ENCODE measurements at regions not wholly inside any gene's neighbourhood (a gene's known extent, or its start where the extent isn't known, plus 50 kb on each side); places are given as distances from the start of the nearest gene placed in this dataset.

GRCh38 chr11:42172441-42172840, 713.0 kb upstream of the LRRC4C start:
- no peaks in the 10 kb centered on the region for H4K20me1 ChIP-seq (ENCODE audit: insufficient read depth)
- no peaks in the 10 kb centered on the region for H3K9me3 ChIP-seq (ENCODE audit: low read length)
- H3K79me2 ChIP-seq (replicated peaks; ENCODE audit: insufficient read depth, low read length): no peaks in the 10 kb centered on the region
- H3K27ac ChIP-seq (ENCODE audit: low read length): no peak overlapping the region
- no peak for TF ChIP-seq EP300 (conservative IDR thresholded peaks at IDR 0.05; ENCODE audit: poor library complexity, severe bottlenecking)
- H3K36me3 ChIP-seq (ENCODE audit: insufficient read depth, low read length): no peaks in the 10 kb centered on the region
- H2AFZ ChIP-seq (ENCODE audit: low read depth, low read length): no peak overlapping the region
- H3K4me2 ChIP-seq (ENCODE audit: low read length): no peak overlapping the region
- no peaks in the 10 kb centered on the region for H3F3A ChIP-seq (ENCODE audit: insufficient read depth, low read length, poor library complexity, severe bottlenecking)
- no peaks in the 10 kb centered on the region for H3K27me3 ChIP-seq (ENCODE audit: insufficient read depth, low read depth, low read length)
- H3K4me3 ChIP-seq (ENCODE audit: low read length): no peak overlapping the region
- H3K9me2 ChIP-seq (ENCODE audit: insufficient read depth, low read length): no peaks in the 10 kb centered on the region
- H3K9ac ChIP-seq (ENCODE audit: low read length): no peak overlapping the region

DNA sequence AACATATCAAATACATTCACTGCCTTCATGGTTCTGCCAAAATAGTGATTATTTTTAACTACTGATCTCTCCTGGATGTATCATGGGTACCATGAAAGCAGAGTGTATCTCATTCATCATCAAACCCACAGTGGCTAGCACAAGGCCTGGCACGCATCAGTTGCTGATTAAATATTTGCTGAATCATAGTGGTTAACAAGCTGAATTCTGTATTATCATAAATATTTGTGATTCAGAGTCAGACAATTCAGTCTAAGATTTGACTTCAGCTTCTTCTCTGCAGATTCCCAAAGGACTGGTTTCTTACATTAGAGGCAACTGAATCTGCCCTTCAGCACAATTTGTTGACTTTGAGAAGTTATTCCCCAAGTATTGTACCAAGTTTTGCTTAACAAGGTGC, 715.8 kb upstream of the LRRC4C start:
- Histone ChIP-seq H3K36me3 (ENCODE audit: insufficient read depth, low read length) (no peaks in the 10 kb centered on the region), H3F3A (ENCODE audit: insufficient read depth, low read length, poor library complexity, severe bottlenecking) (no peaks in the 10 kb centered on the region), H3K27me3 (ENCODE audit: insufficient read depth, low read depth, low read length) (no peaks in the 10 kb centered on the region), H3K79me2 (replicated peaks; ENCODE audit: insufficient read depth, low read length) (no peaks in the 10 kb centered on the region), H3K9me2 (ENCODE audit: insufficient read depth, low read length) (no peaks in the 10 kb centered on the region), H4K20me1 (ENCODE audit: insufficient read depth) (no peaks in the 10 kb centered on the region), H3K9ac (ENCODE audit: low read length) (no peak overlapping the region), H3K4me3 (ENCODE audit: low read length) (no peak overlapping the region), H3K27ac (ENCODE audit: low read length) (no peak overlapping the region), H3K4me2 (ENCODE audit: low read length) (no peak overlapping the region), H2AFZ (ENCODE audit: low read depth, low read length) (no peak overlapping the region), H3K9me3 (ENCODE audit: low read length) (no peaks in the 10 kb centered on the region)
- TF ChIP-seq TAF1 (IDR thresholded peaks at IDR 0.05; ENCODE audit: low read depth): no peak
- no peak for TF ChIP-seq EZH2 (IDR thresholded peaks at IDR 0.05; ENCODE audit: borderline replicate concordance, insufficient read depth, low read length, poor library complexity, severe bottlenecking)
- no peak for TF ChIP-seq RAD21 (conservative IDR thresholded peaks at IDR 0.05)
- TF ChIP-seq, protein P1, sequence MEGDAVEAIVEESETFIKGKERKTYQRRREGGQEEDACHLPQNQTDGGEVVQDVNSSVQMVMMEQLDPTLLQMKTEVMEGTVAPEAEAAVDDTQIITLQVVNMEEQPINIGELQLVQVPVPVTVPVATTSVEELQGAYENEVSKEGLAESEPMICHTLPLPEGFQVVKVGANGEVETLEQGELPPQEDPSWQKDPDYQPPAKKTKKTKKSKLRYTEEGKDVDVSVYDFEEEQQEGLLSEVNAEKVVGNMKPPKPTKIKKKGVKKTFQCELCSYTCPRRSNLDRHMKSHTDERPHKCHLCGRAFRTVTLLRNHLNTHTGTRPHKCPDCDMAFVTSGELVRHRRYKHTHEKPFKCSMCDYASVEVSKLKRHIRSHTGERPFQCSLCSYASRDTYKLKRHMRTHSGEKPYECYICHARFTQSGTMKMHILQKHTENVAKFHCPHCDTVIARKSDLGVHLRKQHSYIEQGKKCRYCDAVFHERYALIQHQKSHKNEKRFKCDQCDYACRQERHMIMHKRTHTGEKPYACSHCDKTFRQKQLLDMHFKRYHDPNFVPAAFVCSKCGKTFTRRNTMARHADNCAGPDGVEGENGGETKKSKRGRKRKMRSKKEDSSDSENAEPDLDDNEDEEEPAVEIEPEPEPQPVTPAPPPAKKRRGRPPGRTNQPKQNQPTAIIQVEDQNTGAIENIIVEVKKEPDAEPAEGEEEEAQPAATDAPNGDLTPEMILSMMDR (IDR thresholded peaks at IDR 0.05; ENCODE audit: poor library complexity, severe bottlenecking): no peak
- no peak for TF ChIP-seq MXI1 (conservative IDR thresholded peaks at IDR 0.05; ENCODE audit: poor library complexity, severe bottlenecking)
- no peak for TF ChIP-seq EP300 (conservative IDR thresholded peaks at IDR 0.05; ENCODE audit: poor library complexity, severe bottlenecking)
- TF ChIP-seq, protein P2, sequence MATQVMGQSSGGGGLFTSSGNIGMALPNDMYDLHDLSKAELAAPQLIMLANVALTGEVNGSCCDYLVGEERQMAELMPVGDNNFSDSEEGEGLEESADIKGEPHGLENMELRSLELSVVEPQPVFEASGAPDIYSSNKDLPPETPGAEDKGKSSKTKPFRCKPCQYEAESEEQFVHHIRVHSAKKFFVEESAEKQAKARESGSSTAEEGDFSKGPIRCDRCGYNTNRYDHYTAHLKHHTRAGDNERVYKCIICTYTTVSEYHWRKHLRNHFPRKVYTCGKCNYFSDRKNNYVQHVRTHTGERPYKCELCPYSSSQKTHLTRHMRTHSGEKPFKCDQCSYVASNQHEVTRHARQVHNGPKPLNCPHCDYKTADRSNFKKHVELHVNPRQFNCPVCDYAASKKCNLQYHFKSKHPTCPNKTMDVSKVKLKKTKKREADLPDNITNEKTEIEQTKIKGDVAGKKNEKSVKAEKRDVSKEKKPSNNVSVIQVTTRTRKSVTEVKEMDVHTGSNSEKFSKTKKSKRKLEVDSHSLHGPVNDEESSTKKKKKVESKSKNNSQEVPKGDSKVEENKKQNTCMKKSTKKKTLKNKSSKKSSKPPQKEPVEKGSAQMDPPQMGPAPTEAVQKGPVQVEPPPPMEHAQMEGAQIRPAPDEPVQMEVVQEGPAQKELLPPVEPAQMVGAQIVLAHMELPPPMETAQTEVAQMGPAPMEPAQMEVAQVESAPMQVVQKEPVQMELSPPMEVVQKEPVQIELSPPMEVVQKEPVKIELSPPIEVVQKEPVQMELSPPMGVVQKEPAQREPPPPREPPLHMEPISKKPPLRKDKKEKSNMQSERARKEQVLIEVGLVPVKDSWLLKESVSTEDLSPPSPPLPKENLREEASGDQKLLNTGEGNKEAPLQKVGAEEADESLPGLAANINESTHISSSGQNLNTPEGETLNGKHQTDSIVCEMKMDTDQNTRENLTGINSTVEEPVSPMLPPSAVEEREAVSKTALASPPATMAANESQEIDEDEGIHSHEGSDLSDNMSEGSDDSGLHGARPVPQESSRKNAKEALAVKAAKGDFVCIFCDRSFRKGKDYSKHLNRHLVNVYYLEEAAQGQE (IDR thresholded peaks at IDR 0.05; ENCODE audit: borderline replicate concordance): no peak
- no peak for TF ChIP-seq POLR2AphosphoS5 (IDR thresholded peaks at IDR 0.05)
- no peak for TF ChIP-seq SMC3 (conservative IDR thresholded peaks at IDR 0.05; ENCODE audit: poor library complexity)

DNA sequence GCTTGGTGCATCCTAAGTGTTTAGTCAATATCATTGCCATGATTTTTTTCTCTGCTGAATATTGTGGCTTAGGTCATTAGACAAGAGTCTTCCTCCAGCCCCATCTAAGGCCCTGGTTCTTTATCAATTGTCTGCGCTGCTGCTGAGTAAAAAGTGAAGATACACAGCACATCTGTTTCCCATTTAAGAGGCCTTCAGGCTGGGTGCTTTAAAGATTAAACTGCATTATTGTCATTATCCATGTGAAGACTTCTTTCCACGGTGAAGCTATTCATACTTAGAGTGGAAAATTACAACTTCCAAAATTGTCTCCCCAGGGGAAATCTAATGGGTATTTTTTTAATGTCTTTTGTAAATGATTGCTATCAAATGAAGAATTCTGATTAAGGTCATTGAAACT, 719.8 kb upstream of the LRRC4C start:
- H3K9ac ChIP-seq (ENCODE audit: low read length): no peak overlapping the region
- H2AFZ ChIP-seq (ENCODE audit: low read depth, low read length): no peak overlapping the region
- no peaks in the 10 kb centered on the region for H3K36me3 ChIP-seq (ENCODE audit: insufficient read depth, low read length)
- no peaks in the 10 kb centered on the region for H4K20me1 ChIP-seq (ENCODE audit: insufficient read depth)
- H3K4me3 ChIP-seq (ENCODE audit: low read length): no peak overlapping the region
- H3K27ac ChIP-seq (ENCODE audit: low read length): no peak overlapping the region
- no peaks in the 10 kb centered on the region for H3K9me2 ChIP-seq (ENCODE audit: insufficient read depth, low read length)
- no peaks in the 10 kb centered on the region for H3F3A ChIP-seq (ENCODE audit: insufficient read depth, low read length, poor library complexity, severe bottlenecking)
- no peak overlapping the region for H3K4me2 ChIP-seq (ENCODE audit: low read length)
- H3K79me2 ChIP-seq (replicated peaks; ENCODE audit: insufficient read depth, low read length): no peaks in the 10 kb centered on the region
- no peaks in the 10 kb centered on the region for H3K27me3 ChIP-seq (ENCODE audit: insufficient read depth, low read depth, low read length)
- TF ChIP-seq EP300 (conservative IDR thresholded peaks at IDR 0.05; ENCODE audit: poor library complexity, severe bottlenecking): no peak
- no peak for TF ChIP-seq EZH2 (IDR thresholded peaks at IDR 0.05; ENCODE audit: borderline replicate concordance, insufficient read depth, low read length, poor library complexity, severe bottlenecking)
- TF ChIP-seq, protein P2 (IDR thresholded peaks at IDR 0.05; ENCODE audit: borderline replicate concordance): no peak
- no peaks in the 10 kb centered on the region for H3K9me3 ChIP-seq (ENCODE audit: low read length)
